Type B pancreatic cell (in vitro differentiated cells): ENCODE measurements at regions not wholly inside any gene's neighbourhood (a gene's known extent, or its start where the extent isn't known, plus 50 kb on each side); places are given as distances from the start of the nearest gene placed in this dataset.

Experiments used
- DNase-seq: peaks from one replicate; pipeline ENCODE4 v3.0.0; 2021; ENCODE audit warnings: mixed read lengths; ENCODE audit not compliant: unreplicated experiment; ENCODE audit errors: extremely low spot score
- H3K27ac Mint-ChIP-seq: 2 replicates; pipeline ENCODE4 v1.8.0; 2021; ENCODE audit warnings: mild to moderate bottlenecking, mixed read lengths
- H3K27me3 Mint-ChIP-seq: 2 replicates; pipeline ENCODE4 v1.8.0; 2021; ENCODE audit warnings: mixed read lengths
- H3K36me3 Mint-ChIP-seq: 2 replicates; pipeline ENCODE4 v1.8.0; 2021; ENCODE audit warnings: mixed read lengths
- H3K4me1 Mint-ChIP-seq: one replicate; pipeline ENCODE4 v1.8.0; 2021; ENCODE audit warnings: mixed read lengths; ENCODE audit not compliant: unreplicated experiment
- H3K4me3 Mint-ChIP-seq: 2 replicates; pipeline ENCODE4 v1.8.0; 2021; ENCODE audit warnings: mild to moderate bottlenecking, mixed read lengths
- H3K9me3 Mint-ChIP-seq: 2 replicates; pipeline ENCODE4 v1.8.0; 2021; ENCODE audit warnings: mixed read lengths
- CTCF ChIP-seq: fragments of 200-600 bp; sonication (generic); conservative IDR thresholded peaks from 2 replicates; pipeline ENCODE4 v1.5.0; 2021; ENCODE audit warnings: antibody characterized with exemption, mild to moderate bottlenecking

DNA sequence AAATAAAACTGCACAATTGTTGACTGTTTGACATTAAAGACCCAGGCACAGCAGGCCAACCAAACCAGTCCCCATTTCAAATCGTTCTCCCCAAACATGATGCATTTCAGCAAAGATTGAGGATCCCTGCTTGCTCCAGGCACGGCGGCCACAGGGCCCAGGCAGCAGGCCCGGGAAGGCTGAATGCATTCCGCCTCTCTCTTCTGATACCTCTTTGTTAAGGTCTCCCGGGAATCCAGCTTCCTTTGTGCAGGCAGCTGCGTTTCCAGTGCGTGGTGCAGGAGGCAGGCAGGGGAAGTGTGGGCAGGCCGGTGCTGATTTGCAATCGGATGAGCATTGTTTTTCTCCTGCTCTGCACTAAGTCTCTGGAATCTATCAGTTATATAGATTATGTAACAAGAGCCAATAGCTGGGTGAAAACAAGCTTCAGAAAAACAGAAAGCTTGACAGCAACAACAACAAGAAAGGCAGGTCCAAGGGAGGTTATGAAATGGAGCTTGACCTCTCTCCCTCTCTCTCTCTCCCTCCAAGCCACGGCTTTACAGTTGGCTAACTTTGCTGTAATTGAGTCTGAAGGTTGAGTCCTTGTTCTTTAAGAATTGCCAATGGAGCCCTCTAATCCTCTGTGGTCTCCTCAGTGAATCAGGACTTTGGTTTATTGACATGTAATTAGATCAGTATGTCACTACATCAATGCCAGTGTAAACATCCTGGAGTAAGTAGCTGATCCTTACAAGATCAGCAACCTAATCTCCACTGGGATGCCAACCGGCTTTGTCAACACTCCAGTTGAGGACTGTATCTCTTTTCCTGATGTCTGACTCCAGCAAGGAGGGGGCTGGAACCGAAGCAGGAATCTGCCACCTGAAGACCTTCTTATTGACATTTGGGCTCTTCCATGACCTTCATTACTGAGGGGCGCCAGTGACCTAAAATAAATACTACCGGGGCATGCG, 338.0 kb downstream of the TEX29 start:
- Mint-ChIP-seq H3K27me3 (peaks cover 45% of the 10 kb centered on the region), H3K27ac (peak overlapping the region; percentile 52), H3K4me3 (no peak overlapping the region), H3K36me3 (no peaks in the 10 kb centered on the region), H3K4me1 (peaks cover 14% of the 10 kb centered on the region), H3K9me3 (no peaks in the 10 kb centered on the region)
- peak; percentile 51 for DNase-seq
- no peak for TF ChIP-seq CTCF

GRCh38 chr13:111659219-111659775, 338.9 kb downstream of the TEX29 start:
- peaks cover 44% of the 10 kb centered on the region for H3K27me3 Mint-ChIP-seq
- H3K9me3 Mint-ChIP-seq: no peaks in the 10 kb centered on the region
- DNase-seq: peak; percentile 39
- TF ChIP-seq CTCF: no peak
- H3K36me3 Mint-ChIP-seq: no peaks in the 10 kb centered on the region
- no peak overlapping the region for H3K4me3 Mint-ChIP-seq
- H3K4me1 Mint-ChIP-seq: peaks cover 20% of the 10 kb centered on the region
- H3K27ac Mint-ChIP-seq: no peak overlapping the region

DNA sequence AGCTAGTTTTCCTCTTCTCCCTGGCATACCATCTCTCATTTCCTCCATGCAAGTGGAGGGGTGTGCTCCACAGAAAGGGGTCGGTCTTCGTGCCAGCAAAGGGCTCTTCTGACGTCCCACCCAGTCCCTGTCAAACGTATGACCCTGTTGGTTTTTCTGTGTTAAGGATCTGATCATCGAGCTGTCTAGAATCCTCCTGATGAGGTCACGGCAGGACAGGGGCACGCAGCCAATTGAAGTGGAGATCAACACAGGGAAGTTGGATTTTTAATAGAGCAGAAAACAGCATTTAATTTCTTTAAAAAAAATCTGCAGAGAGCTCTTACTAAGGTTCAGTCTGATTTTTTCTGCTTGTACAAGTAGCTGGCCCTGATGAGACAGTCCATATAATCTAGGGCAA, 339.4 kb downstream of the TEX29 start:
- Mint-ChIP-seq H3K36me3 (no peaks in the 10 kb centered on the region), H3K27me3 (peaks cover 39% of the 10 kb centered on the region), H3K9me3 (no peaks in the 10 kb centered on the region), H3K4me3 (no peak overlapping the region), H3K4me1 (peaks cover 20% of the 10 kb centered on the region), H3K27ac (no peak overlapping the region)
- no peak for TF ChIP-seq CTCF
- DNase-seq: peak; percentile 25

- Mint-ChIP-seq H3K4me3 (no peak overlapping the region), H3K4me1 (peaks cover 20% of the 10 kb centered on the region), H3K27ac (no peak overlapping the region), H3K36me3 (no peaks in the 10 kb centered on the region), H3K27me3 (peaks cover 33% of the 10 kb centered on the region), H3K9me3 (no peaks in the 10 kb centered on the region)
- peak; percentile 59 for DNase-seq
- no peak for TF ChIP-seq CTCF
Observed at GRCh38 chr13:111661052-111661451, 340.6 kb downstream of the TEX29 start.

DNA sequence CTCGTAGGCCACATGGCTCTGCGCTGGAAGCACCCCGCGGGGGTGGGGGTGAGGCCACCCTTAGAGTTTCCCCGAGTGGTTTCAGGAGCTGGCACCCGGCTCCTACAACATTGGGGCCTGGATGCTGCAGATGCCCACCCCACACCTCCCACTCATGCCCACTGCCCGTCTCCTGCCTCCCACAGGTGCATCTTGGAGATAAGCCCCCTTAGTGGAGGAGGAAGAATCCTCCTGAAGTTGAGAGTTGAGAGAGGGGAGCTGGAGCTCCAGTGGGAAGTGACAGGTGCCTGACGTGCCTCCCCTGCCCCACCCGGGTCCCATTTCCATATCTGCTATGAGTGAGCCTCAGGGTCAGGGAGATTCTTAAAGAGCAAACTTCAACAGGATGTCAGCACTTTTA, 341.3 kb downstream of the TEX29 start:
- DNase-seq: peak; percentile 37

More for the DNA sequence above, 341.3 kb downstream of the TEX29 start:
- no peaks in the 10 kb centered on the region for H3K9me3 Mint-ChIP-seq
- H3K36me3 Mint-ChIP-seq: no peaks in the 10 kb centered on the region
- no peak overlapping the region for H3K4me3 Mint-ChIP-seq
- no peak overlapping the region for H3K27ac Mint-ChIP-seq
- no peak for TF ChIP-seq CTCF
- H3K27me3 Mint-ChIP-seq: peaks cover 33% of the 10 kb centered on the region
- peaks cover 20% of the 10 kb centered on the region for H3K4me1 Mint-ChIP-seq
